HG03457 (cell line): ENCODE measurements at regions not wholly inside any gene's neighbourhood (a gene's known extent, or its start where the extent isn't known, plus 50 kb on each side); places are given as distances from the start of the nearest gene placed in this dataset.
"Not testable (repeated sequence)": the region's sequence is repeated elsewhere in the genome, so short reads cannot be mapped to it uniquely, and the experiment has no call there.

Experiments used
- ATAC-seq: cut with Tn5 transposase; IDR thresholded peaks from one replicate; pipeline ENCODE4 v1.9.1; 2021; ENCODE audit warnings: moderate number of reproducible peaks; ENCODE audit not compliant: unreplicated experiment

- ATAC-seq, result no peak
These were observed 59.3 kb upstream of the PTGFRN start for GRCh38 chr1:116850436-116850835.

DNA sequence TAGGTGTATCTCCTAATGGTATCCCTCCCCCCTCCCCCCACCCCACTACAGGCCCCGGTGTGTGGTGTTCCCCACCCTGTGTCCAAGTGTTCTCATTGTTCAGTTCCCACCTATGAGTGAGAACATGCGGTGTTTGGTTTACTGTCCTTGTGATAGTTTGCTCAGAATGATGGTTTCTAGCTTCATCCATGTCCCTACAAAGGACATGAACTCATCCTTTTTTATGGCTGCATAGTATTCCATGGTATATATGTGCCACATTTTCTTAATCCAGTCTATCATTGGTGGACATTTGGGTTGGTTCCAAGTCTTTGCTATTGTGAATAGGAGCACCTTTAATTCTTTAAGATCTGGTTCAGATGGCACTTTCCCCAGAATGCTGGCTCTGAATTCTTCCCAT is 58.5 kb upstream of the PTGFRN start:
- not testable (repeated sequence) for ATAC-seq

DNA sequence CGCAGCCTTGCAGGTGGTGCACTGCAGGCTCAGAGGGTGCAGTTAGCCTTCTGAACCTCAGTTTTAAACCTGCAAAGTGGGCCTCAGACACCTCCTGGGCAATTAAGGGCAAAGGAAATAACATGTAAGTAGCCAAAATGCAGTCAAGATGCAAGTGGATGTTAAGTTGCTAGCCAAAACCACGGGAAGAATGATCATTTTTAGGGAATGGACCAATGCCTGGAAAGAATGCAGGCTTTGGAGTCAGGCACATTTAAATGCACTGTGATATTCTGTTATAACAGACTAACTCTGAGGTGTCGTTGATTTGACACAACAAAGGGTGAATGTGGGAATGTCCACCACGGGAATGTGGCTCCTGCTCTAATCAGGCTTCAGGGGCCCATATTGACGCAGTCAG is 57.9 kb upstream of the PTGFRN start:
- no peak for ATAC-seq

DNA sequence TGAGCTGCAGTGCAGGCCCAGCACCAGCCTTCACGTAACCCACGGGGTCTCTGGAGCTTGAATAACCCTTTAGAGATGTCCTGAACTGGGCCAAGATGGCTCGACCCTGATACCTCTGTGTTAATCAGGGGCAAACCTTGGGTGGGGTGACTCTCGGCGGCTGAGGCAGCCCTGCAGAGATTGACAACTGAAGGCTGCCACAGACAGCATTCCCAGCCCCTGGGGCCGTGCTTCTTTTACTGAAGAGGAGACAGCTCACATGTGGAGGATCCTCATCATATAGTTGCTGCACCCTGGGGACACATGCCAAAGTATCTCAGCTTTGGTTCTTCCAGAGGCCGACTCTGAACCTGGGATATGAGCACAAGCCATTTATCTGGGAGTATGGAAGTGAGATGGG is 57.3 kb upstream of the PTGFRN start:
- no peak for ATAC-seq

- no peak for ATAC-seq
These were observed 56.8 kb upstream of the PTGFRN start for GRCh38 chr1:116852910-116853309.

DNA sequence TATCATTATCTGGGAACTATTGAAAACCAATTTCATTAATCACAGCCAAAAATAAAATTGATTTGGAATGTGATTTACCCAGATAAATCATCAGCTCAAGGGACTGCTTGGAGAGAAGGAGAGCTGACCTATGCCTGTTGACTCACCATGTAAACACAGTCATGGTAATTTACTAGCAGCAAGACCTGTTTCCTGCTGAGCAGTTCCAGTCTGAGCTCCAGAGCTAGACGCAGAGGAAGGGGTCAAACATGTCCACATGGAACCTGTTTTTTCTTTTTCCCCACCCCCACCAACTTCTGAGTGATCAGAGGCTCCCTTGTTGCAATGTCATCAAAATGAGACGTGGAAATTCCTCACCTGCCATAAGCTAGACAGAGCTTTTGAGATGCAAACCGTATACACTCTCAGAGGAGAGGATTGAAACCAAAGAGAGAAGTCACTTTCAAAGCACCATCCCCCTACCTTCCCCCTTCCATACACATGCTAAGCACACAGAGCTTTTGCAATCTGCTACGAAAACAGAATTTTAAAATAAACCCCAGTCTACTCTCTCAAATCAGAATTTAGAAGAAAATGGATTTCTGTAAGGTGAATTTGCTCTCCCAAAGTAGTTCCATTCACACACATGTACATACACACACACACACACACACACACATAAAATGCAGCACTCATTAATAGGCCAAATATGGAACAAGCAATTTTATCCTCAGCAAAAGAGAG is 55.9 kb upstream of the PTGFRN start:
- ATAC-seq, result no peak

- no peak for ATAC-seq
These were observed 55.4 kb upstream of the PTGFRN start for GRCh38 chr1:116854403-116854690.

DNA sequence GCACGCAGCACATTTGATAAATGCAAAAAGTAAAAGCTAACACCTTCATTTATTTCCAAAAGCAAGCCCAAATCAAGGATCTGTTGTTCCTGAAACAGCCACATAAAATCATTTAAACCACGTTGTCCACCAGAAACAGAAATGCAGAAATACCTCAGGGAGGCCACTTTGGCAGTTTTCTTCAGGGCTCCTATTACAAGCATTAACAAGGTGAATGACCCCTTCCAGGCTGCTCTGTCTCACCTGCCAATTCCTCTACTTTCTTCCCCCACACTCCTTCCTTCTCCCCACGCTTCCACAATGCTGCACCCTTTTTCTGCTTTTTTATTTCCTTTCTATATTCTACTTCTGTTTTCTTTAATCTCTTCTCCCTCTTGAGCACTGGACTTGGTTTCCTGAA is 55.0 kb upstream of the PTGFRN start:
- no peak for ATAC-seq

DNA sequence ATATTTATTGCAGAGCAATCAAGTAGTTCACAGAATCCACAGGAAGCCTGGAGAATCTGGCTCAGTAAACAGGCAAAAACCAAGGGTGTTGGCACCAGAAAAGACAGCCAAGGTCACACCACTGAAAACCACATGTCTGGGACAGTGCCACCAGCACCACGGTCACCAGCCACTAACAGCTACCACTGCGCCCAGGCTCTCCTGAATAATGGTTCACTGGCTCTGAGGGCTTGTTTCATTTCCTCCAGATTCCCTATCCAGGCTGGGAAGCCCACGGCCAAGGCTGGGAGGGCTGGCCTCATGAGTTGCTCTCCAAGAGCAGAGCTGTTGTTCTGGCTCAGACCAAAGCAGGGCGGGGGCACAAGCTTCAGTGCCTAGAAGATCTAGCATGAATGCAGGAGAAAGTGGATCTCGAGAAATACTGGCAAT is 54.5 kb upstream of the PTGFRN start:
- ATAC-seq, result no peak

DNA sequence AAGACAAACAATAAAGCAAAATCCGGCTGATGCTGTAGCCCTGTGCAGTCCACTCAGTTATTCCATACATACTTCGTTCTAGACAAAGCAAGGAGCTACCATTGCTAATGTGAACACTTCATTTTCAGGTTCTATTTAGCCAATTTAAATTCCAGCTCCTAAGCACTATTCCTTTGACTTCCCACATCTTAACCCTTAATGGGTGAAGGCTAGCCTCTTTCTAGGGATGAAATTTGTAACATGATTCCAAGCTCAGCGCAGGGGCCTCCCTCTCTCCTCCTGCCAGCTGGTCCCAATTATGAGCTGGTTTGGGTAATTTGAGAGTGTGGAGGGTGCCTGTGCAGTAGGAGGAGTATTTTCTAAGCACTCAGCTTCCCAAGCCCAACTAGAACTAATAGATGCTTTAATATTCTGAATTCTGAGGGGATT is 53.9 kb upstream of the PTGFRN start:
- no peak for ATAC-seq

DNA sequence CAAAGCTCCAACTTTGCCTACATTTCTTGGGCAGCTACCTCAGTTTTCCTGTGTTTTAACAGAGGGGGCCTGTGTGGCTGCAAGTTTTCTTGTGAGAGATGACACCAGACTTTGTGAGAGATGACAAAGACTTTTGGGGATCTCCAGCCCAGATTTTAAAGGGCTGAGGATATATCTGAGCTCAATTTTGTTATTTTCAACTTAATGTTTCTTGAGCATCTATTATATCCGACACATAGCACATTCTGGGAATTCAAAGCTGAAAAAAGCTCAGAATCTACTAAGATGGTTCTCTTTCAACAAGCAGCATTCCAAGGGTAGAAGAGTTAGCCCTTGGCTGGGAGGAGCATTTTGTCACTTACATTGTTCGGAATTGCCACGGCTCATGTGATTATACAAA is 53.4 kb upstream of the PTGFRN start:
- no peak for ATAC-seq

DNA sequence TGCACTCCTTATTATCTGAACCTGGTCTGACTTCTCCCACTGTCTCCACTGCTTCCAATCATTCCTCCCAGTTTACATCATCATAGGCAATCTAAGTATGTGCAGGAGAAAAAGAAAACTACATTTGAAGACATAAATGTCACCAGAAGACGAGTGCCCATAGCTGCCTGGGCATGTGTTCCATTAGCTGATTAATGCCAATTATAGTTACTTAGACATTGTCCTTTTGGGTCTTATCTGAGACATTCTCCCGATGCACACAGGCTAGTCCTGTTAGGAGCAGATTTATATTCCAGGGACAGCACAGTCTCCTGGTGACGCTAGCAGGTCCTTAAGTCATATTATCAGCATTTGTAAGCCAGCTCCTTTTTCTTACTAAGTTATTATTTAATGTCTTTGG is 52.6 kb upstream of the PTGFRN start:
- ATAC-seq, result no peak
